ENCODE measurements at regions not wholly inside any gene's neighbourhood (a gene's known extent, or its start where the extent isn't known, plus 50 kb on each side); places are given as distances from the start of the nearest gene placed in this dataset.

- TF ChIP-seq EP300 (IDR thresholded peaks at IDR 0.05; ENCODE audit: low read depth) (no peak), POLR2AphosphoS5 (IDR thresholded peaks at IDR 0.05) (no peak), CTCF (IDR thresholded peaks at IDR 0.05) (no peak), POLR2A (IDR thresholded peaks at IDR 0.05) (no peak)
These were observed 823.4 kb downstream of the SLC4A3 start for GRCh38 chr2:220450846-220451245.

GRCh38 chr2:220451438-220451837 lies 824.0 kb downstream of the SLC4A3 start:
- Histone ChIP-seq H3K36me3 (no peaks in the 10 kb centered on the region), H3K27me3 (no peaks in the 10 kb centered on the region), H3K4me3 (no peak overlapping the region), H3K9me3 (no peaks in the 10 kb centered on the region), H3K4me1 (no peaks in the 10 kb centered on the region), H3K27ac (no peak overlapping the region)
- 53 to 75% methylated on average over 2 to 3 of the region's 3 CpGs for WGBS, 2 donors (ENCODE audit: low coverage in 1 of 2)
- DNase-seq: no peak
- TF ChIP-seq POLR2AphosphoS5 (IDR thresholded peaks at IDR 0.05): no peak
- in situ Hi-C loops (cut with MboI; ENCODE audit: low pct_ligation_motif_present in 1 of 4, low pct_unique_long_range_greater_than_20kb in 1 of 4, low sequenced_read_pairs in 3 of 4): no loop called here
- intact Hi-C loops (cut with DNase I; ENCODE audit: low total_unique reads): no loop called here

More at GRCh38 chr2:220450846-220451245, 823.4 kb downstream of the SLC4A3 start:
- Histone ChIP-seq H3K27ac (no peak overlapping the region), H3K4me1 (no peaks in the 10 kb centered on the region), H3K36me3 (no peaks in the 10 kb centered on the region), H3K9me3 (no peaks in the 10 kb centered on the region), H3K4me3 (no peak overlapping the region), H3K27me3 (no peaks in the 10 kb centered on the region)
- intact Hi-C loops (cut with DNase I; ENCODE audit: low total_unique reads): no loop called here
- DNase-seq: no peak
- WGBS, 2 donors (ENCODE audit: low coverage in 1 of 2): 63 to 64% methylated on average over 2 of the region's 2 CpGs
- in situ Hi-C loops (cut with MboI; ENCODE audit: low pct_ligation_motif_present in 1 of 4, low pct_unique_long_range_greater_than_20kb in 1 of 4, low sequenced_read_pairs in 3 of 4): no loop called here

GRCh38 chr2:220452561-220452960 lies 825.1 kb downstream of the SLC4A3 start:
- TF ChIP-seq POLR2AphosphoS5 (IDR thresholded peaks at IDR 0.05): no peak
- TF ChIP-seq POLR2A (IDR thresholded peaks at IDR 0.05): no peak
- TF ChIP-seq CTCF (IDR thresholded peaks at IDR 0.05): no peak
- no peak for TF ChIP-seq EP300 (IDR thresholded peaks at IDR 0.05; ENCODE audit: low read depth)
- in situ Hi-C loops (cut with MboI; ENCODE audit: low pct_ligation_motif_present in 1 of 4, low pct_unique_long_range_greater_than_20kb in 1 of 4, low sequenced_read_pairs in 3 of 4): no loop called here
- Histone ChIP-seq H3K27ac (no peak overlapping the region), H3K27me3 (no peaks in the 10 kb centered on the region), H3K4me1 (no peaks in the 10 kb centered on the region), H3K4me3 (no peak overlapping the region), H3K9me3 (no peaks in the 10 kb centered on the region), H3K36me3 (no peaks in the 10 kb centered on the region)
- no peak for DNase-seq
- 75 to 79% methylated on average over 2 of the region's 2 CpGs for WGBS, 2 donors (ENCODE audit: low coverage in 1 of 2)
- intact Hi-C loops (cut with DNase I; ENCODE audit: low total_unique reads): no loop called here

GRCh38 chr2:220455351-220455990 lies 828.0 kb downstream of the SLC4A3 start:
- intact Hi-C loops (cut with DNase I; ENCODE audit: low total_unique reads): no loop called here
- Histone ChIP-seq H3K27ac (no peak overlapping the region), H3K9me3 (no peaks in the 10 kb centered on the region), H3K4me1 (no peaks in the 10 kb centered on the region), H3K36me3 (no peaks in the 10 kb centered on the region), H3K4me3 (no peak overlapping the region), H3K27me3 (no peaks in the 10 kb centered on the region)
- DNase-seq: no peak
- WGBS, 2 donors (ENCODE audit: low coverage in 1 of 2): 54 to 60% methylated on average over 3 of the region's 3 CpGs
- in situ Hi-C loops (cut with MboI; ENCODE audit: low pct_ligation_motif_present in 1 of 4, low pct_unique_long_range_greater_than_20kb in 1 of 4, low sequenced_read_pairs in 3 of 4): no loop called here
- TF ChIP-seq POLR2AphosphoS5 (IDR thresholded peaks at IDR 0.05): no peak
- TF ChIP-seq CTCF (IDR thresholded peaks at IDR 0.05): no peak

GRCh38 chr2:220458051-220458450 lies 830.6 kb downstream of the SLC4A3 start:
- DNase-seq: no peak

More at GRCh38 chr2:220458051-220458450, 830.6 kb downstream of the SLC4A3 start:
- no peaks in the 10 kb centered on the region for H3K36me3 ChIP-seq
- H3K27ac ChIP-seq: no peak overlapping the region
- TF ChIP-seq POLR2A (IDR thresholded peaks at IDR 0.05) (no peak), POLR2AphosphoS5 (IDR thresholded peaks at IDR 0.05) (no peak), CTCF (IDR thresholded peaks at IDR 0.05) (no peak)
- no peaks in the 10 kb centered on the region for H3K27me3 ChIP-seq
- in situ Hi-C loops (cut with MboI; ENCODE audit: low pct_ligation_motif_present in 1 of 4, low pct_unique_long_range_greater_than_20kb in 1 of 4, low sequenced_read_pairs in 3 of 4): no loop called here
- no peaks in the 10 kb centered on the region for H3K9me3 ChIP-seq
- intact Hi-C loops (cut with DNase I; ENCODE audit: low total_unique reads): no loop called here
- no peaks in the 10 kb centered on the region for H3K4me1 ChIP-seq
- H3K4me3 ChIP-seq: no peak overlapping the region

All from transverse colon (tissue), 4 donors.